Stimulated activated CD8-positive, alpha-beta memory T cell treated with anti-CD3 and anti-CD28 coated beads, Interleukin-12 subunit alpha, Interleukin-12 subunit beta, amount 100 ng/mL, for 24 hours (primary cell): ENCODE measurements at regions not wholly inside any gene's neighbourhood (a gene's known extent, or its start where the extent isn't known, plus 50 kb on each side); places are given as distances from the start of the nearest gene placed in this dataset.

Experiments
- DNase-seq: peaks from one replicate; pipeline ENCODE4 v3.0.0-alpha.2; 2020; ENCODE audit errors: extremely low read depth

DNA sequence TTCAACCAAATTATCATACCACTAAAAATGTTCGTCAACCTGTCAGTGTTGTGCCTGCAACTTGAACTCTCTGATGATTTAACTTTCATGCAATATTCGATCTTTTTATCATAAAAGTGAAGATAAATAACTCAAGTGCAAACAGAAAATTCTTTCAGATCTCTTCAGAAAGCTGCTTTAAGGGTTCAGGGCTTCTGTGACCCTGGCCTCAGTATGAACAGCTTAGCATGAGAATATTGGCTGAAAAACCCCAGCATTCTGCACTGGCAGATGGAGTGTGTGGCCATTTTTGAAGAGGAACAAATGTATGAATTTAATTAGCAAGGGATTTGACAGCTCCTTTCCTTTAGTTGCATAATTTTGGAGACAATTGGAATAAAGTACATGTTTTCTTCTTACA, 851.4 kb upstream of the SOX11 start:
- no peak for DNase-seq

DNA sequence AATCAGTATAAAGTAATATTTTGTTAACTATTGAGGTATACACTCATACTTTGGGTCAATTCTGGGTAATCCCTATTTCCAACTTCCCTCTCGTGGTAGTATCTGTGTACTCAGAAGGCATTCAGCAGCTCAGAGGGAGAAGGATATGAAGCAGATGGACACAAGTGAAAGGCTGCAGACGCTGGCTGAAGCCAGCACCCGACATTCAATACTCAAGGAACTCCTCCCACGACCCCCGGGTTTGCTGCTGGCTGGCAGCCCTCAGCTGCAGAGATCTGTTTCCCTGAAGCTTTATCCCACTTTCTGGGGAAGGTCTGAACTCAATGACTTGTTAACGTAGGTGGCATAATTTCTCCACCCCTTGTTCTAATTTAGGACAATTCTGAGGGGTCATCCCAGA, 847.3 kb upstream of the SOX11 start:
- DNase-seq: no peak

DNA sequence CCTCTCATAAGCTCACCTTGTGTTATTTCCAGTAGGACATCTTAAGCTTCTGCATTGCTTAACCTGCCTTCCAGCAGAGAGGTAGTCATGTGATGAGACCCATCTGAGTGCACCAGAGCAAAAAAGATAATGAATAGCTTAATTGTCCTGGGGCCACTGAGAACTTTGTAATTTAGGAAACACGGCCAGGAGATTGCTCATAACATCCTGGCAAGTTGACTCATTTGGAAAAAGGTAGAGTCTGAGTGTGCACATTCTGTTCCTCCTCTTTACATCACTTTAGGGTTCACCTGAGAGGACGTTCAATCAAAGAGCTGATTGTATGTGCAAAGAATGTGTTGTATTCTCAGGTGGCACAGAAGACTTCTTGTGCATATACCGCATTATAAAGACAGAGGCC, 830.2 kb upstream of the SOX11 start:
- DNase-seq: no peak

DNA sequence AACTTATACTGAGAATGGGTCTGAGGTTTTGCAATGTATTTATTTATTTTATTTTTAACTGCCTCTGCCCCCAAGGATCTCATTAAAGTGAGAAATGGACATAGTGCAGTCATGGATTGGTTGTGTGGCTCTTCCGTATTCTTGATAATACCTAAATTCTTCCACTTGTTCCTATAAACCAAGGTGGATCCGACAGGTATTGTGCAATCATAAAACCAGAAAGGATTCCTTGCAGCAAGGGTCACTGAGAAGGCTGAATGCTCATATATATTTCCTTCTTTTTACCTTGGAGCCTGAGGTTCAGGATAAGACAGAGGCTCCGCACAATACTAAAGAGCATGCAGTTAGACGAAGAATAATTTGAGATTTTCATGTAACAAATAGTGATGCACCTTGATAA, 826.0 kb upstream of the SOX11 start:
- no peak for DNase-seq

DNA sequence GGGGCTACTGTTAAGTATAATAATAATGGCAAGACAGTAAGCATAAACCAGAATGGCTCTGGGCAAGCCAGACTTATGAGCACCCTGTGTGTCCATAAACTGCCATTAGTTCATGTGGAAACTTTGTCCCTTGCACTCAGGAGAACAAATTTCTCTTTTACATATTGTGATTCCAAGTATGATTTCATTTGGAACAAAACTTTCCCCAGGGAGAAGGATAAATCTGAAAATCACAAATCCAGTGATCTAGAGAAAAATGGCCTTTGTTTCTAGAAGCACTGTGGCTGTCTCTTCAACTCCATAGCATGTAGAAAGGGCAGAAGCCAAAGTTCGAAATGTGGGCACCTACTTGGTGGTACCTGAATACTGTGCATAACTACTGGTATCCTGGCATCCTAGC, 823.7 kb upstream of the SOX11 start:
- no peak for DNase-seq

DNA sequence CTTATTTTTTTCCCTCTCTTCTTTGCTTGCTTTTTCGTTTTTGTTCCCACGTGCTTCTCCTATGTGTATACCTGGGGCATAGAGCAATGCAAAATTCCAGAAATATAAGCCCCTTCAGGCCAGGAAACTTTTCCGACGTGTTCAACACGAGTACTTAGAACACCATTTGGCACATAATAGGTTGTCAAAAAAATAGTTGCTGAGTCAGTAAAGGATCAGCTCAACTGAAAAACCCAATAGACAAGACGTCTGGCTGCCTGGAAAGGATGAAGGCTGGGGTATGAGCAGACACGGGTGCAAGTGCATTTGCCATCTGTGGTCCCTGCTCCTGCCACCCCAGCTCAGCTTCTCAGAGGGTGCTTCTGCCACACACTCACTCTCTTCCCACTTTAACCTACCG, 823.0 kb upstream of the SOX11 start:
- no peak for DNase-seq

DNA sequence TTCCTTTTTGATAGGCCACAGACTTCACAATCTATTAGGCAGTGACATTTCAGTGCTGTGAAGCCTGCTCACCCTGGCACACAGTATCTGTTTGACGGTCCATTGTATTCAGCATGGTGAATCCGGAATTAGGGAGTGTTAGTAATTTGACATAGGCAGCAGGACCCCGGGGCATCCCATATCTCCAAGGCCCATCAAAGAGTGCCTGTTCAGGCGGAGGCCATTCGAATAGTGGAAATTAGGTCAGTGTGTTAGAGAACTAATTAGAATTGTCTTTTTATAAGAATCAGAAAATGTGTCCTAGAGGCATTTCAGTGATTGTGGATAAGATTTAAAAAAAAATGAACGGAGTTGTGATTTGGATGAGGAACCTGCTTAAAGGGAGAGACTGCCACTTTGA, 818.8 kb upstream of the SOX11 start:
- no peak for DNase-seq

DNA sequence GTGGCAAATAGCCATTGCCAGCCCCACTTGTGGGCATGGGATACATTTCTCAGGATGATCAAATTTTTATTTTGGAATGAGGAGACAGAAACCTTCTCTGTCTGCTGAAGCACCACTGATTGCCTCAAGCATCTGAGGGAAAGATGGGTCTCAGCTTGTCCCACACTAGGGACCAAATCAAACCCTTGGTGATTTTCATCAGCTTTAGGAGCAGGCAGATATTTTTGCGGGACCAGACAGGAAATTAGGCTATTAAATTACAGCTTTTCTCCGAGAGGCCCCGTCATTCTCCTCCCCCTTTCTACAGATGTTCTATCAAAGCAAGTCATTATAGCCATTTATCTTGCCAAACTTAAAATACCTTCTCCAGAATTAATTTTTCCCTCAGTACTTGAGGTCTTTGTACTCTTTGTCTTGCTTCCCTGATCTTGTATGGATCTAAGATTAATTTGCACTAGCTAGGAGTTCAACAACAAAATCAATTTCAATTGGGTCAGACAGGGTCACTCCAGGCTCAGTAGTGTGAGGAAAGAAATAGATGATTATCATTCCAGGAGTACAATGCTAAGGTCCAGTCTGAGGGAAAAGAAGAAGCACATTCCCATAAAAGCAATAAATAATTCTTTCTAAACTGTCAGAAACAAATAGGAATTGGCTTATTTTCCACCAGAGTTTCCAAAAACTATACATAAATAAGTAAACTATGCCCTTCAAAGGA, 818.1 kb upstream of the SOX11 start:
- no peak for DNase-seq

DNA sequence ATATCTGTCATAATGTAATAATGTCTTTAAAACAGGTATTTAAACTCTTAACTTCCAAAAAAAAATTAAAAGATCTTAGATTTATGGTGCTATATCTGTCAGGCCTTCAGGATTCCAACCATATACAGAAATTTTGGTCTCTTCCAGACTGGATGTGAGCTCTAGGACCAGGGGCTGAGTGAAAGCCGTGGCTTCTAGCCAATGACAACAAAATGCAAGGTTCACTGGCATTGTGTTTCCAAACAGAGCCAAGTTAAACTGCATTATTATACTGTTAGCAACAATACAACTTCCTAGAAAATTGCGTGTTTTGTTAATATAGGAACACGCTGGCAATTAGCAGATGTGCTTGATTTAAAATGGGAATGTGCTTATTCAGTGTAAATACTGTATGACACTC, 809.8 kb upstream of the SOX11 start:
- no peak for DNase-seq

DNA sequence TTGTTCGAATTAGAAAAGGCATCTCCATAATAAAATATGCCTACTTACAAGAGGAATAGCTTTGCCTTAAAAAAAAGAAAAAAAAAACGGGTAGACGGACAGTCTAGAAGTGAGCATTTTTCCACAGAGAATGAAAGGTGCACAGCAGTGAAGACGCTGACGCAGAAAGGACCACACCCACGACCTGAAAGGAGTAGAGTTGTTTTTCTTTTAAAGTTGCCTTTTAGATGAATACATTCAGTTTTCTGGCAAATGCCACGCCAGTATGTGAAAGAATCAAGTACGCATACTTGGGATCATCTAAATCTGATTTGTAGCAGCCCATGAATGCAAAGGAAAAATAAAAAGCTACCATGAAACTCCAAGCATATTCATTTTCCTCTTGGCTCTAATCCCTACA, 809.2 kb upstream of the SOX11 start:
- no peak for DNase-seq

DNA sequence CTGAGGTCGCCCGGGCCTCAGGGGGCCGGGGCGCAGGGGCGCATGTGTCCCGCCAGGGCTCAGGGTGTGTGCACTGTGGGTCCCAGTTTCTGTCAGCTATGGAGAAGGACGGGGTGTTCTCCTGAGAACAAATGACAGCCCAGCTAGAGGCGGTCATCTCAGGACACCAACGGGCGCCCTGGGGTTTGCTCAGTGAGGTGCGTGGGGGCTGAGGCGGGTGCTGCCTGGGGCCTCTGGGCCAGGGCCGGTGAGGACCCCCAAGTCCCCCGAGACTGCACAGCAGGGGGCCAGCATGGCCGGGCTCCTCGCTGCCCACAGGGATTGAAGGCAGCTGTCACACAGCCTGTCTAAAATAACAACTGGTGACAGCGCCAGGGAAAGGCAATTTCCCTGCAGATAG, 808.8 kb upstream of the SOX11 start:
- DNase-seq: no peak

DNA sequence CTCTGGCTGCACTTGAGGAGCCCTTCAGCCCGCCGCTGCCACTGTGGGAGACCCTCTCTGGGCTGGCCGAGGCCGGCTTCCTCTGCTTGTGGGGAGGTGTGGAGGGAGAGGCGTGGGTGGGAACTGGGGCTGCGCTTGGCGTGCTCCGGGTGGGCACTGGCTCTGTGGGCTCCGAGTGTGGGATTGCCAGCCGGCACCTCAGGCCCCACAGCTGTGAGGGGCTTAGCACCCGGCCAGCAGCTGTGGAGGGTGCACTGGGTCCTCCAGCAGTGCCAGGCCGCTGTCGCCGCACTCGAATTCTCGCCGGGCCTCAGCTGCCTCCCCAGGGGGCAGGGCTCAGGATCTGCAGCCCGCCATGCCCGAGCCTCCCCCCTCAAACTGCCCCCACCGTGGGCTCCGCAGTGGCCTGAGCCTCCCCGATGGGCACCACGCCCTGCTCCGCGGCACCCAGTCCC, 808.0 kb upstream of the SOX11 start:
- DNase-seq: no peak

DNA sequence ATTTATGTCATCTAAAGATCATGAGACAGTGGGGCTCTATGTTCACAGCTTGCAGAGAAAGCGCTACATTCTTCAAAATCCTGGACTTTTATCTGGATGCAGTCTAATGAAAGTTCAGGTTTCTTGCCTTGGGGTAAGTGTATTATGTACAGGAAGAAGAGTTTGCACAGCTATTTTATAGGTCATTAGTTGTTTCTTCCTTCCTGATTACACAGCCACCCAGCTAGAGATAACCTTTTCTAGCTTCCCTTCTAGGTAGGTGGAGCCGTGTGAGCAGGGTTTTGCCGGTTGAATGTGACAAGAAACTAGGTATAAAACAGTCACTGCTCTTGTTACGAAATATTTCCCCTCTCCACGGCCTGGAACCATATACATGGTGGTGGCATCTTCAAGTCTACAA, 800.8 kb upstream of the SOX11 start:
- DNase-seq: no peak

DNA sequence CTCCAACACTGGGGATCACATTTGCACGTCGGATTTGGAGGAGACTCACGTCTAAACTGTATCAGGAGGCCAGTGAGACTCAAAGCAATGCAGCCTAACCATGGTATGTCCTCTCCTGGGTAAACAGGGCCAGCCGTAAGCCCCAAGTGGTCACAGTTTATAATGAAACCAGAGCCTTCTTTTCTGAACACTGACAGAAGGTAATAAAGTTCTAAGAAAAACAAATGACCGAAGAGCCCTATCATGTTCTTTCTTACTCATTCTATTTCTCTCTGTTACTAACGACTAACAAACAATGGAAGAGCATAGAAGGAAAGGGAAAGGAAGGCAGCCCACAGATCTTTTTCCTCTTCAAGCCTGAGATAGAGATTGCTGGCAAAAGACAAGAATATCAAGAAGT, 796.8 kb upstream of the SOX11 start:
- DNase-seq: no peak

DNA sequence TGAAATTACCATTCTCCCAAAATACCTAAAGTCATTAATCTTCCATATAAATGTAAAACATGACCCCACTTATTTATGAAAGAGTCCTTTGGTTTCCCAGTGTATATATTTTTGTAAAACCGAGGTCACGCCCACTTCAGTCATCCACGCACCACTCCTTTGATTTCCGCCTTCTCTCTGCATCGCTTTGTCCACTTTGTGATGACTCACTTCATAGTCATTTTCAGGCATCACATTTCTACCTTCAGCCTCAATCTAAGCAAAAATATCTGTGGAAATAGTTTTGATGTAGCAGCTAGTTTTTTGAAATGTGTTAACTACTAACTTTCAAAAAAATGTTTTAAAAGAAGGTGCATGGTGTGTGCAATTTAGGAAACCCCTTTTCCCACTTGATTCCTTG, 793.5 kb upstream of the SOX11 start:
- no peak for DNase-seq

DNA sequence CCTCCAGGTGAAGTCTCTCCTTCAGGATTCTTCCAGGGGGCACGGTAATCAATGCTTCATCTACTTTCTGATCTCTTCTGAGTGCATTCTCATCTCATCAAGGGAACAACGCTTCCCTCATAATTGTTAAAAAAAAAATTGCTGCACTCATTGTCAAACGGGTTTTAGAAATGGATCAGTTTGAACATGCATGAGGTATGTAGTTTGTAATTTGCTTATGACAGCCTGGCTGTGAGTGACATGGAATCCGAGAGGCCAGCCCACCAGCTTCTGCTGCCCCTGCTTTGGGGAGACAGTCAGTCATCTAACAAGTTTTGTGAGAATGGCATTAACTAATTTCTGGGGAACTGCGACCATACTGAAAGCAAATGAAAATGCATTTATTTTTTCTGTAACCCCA, 791.9 kb upstream of the SOX11 start:
- DNase-seq: no peak

DNA sequence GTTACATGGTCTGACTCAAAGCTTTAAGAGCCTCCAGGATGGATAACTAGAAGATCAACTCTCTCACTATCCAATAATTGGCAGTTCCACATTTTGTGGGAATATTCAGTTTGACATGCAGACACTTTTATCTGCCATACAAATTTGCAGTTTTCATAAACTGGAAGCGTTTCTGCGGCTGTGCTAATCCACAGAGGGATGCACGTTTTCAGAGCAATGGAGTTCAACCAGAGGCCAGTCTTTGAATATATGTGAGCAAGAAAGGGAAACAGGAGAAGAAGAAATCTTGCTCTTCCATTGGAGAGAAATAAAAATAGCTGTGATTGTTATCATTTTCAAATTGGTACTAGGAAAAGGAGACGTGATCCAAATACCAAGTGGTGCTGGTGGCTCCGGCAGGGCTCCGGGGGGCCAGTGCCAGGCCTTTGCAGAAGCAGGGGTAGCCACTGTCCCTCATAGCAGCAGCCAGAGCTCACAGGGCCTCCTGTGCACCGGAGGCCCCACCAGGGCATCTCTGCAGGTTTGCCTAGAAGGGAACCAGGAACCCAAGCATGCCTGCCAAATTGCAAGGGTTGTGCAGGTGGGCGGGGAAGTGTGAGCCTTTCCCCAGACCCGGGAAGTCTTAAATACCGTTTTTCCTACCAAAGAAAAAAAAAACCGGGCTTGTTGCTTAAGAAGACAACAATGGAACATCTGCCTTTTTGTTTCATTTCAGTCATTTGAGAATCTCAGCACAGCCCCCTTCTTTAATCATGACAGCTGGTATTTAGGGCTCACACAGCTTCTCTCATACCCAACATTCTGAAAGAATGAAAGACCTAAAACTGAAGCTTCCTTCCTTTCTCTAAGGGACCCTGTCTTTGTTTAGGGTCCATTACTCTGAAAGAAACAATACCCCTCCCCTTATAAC, 791.1 kb upstream of the SOX11 start:
- DNase-seq: no peak

DNA sequence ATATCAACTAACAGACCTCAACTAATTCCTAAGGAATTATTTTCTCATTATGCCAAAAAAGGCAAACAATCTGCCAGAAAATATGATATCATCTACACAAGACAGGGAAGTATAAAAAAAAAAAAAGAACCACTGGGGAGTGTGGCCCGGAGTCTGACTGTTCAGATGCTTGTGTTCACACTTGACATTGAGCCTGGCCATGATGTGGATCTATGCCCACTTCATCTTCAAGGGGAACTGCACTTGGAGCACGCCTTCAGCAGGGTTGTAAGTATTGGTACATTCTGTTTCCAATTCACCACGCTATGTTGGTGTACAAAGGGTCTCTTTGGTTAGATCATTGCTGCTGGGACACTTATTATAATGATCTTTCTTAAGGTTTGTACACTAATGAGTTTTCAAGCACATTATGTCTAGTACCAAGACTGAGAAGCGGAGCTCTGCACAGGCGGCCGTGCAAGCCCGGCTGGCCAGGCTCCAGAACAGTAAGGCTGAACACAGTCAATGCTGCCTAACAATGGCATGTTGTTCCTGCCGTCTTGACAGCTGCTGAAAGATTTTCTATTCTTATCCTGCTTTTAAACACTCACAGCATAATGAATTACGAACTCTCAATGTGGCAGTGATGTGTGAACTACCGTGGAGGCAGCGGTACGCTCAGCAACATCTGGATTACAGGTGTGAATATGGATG, 788.4 kb upstream of the SOX11 start:
- no peak for DNase-seq

DNA sequence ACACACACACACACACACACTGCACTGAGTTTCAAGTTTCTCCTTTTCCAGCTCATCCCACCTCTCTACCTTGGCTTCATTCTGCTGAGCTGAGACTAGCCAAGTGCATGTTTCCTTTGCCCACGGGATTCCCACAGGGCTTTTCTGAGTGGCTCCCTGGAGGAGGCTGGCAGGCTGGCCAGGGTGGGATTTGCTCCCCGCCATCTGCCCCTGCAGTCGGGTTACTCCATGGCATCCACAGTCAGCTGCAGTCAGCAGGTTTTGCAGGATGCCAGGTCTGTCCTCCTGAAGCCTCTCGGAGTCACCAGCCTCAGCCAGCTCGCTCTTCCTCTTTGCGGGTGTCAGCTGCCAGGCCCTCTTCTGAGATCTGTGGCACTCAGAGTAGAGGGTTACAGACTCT, 783.7 kb upstream of the SOX11 start:
- DNase-seq: no peak

DNA sequence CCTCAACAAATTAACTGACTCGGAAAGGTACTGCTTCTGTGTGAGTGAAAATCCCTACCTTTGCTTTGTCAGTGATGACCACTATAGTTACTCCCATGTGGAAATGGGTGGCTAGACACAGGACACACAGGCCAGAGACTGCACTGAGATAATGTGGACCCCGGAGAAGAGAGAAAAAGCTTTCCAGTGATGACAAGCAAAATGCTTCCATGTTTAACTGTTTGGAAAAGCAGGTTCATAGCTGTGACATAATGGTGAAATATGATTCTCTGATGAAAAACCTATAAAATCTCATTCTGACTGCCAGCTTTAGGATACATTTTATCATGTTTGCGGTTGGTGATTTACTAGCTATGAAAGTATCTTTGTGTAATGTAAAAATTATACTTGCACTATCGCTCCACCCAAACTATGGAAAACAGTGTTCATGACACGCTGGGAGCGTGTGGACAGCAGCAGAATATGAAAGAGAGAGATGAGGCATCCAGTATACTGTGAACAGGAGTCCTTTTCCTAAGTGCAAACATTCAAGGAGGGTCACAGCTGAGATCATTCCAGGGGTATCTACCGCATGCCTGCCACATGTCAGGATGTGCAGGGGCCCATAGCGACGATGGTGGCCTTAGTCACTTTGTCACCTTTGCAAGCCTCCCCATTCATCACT, 782.7 kb upstream of the SOX11 start:
- no peak for DNase-seq

DNA sequence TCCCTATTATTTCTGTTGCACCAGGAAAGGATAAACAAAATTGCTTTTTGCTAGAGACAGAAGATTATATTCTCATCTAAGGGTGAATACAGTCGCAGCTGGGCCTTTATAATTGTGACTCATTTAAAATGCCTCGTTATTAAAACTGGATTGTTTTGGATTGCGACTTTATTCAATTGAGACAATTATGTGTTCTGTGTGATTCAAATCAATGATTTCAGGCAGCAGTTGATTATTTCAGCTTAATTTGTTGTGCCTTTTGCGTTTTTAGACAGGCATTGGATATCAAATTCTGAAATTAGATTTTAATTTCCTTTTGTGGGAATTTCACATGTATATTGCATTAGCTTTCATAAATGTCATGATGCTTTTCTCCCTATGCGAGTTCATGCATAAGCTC, 778.1 kb upstream of the SOX11 start:
- DNase-seq: no peak

DNA sequence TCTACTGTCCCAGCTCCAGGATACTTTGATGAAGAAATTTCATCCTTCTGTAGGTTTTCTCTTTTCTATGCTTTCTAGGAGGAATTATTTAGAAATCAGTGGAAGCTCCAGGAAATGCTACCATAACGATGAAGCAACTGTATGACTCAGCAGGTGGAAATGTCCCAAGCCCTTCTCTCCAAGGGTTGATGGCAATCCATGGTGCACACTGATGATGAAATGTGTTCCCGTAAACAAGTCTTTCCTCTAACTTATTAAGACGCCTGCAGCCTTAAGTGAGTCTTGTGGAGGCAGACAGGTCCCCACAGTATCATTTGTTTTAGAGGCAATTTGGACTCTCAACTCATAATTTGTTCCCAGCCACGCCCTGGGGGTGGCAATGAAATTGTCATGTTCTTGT, 777.6 kb upstream of the SOX11 start:
- DNase-seq: no peak
